Mesenteric fat pad (tissue), 1 donor: ENCODE measurements at regions not wholly inside any gene's neighbourhood (a gene's known extent, or its start where the extent isn't known, plus 50 kb on each side); places are given as distances from the start of the nearest gene placed in this dataset.
"Not testable (repeated sequence)": the region's sequence is repeated elsewhere in the genome, so short reads cannot be mapped to it uniquely, and the experiment has no call there.

ENCODE experiments used
- DNase-seq: peaks from one replicate; pipeline ENCODE4 v3.0.0-alpha.2; 2020; ENCODE audit warnings: low spot score
- donor health status: DM: yes; HTN: yes; CAD: no.

DNA sequence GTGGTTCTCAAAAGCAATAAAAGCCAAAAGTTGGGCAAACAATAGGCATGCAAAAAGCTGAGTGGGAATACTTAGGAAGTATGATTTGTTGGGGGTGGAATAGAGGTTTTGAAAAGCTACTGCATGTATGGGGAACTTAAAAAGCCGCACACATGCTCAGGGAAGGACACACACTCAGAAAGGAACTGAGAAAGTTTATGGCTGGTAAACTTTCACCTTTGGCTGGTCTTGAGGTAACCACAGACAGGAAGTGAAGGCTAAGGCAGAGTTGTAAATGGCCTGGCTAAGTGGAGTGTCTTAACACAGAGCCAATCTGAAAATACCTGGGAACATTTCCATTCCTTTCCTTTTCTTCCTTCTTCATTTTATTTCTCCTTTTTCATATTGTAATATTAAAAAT is 134.5 kb upstream of the EXOC2 start:
- DNase-seq = no peak

DNA sequence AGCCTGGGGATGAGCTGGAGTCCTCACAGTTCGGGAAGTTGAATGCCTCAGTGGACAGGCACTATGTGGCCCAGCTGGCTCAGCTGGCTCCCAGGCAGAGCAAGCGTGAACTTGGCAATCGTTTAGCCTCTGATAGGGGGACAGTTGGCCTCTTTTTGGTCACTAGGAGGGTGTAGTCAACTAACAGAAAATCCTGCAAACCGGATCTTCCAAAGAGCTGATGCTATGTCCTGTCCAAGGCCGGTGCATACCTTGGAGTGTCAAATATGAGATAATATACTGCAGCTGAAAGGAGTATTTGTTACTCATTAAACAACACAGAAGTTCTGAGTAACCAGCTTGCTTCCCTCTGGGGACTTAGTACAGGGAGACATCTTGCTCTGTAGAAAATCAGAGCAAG is 126.2 kb upstream of the EXOC2 start:
- no peak for DNase-seq

- no peak for DNase-seq
Observed at GRCh38 chr6:818196-818595, 125.3 kb upstream of the EXOC2 start.

DNA sequence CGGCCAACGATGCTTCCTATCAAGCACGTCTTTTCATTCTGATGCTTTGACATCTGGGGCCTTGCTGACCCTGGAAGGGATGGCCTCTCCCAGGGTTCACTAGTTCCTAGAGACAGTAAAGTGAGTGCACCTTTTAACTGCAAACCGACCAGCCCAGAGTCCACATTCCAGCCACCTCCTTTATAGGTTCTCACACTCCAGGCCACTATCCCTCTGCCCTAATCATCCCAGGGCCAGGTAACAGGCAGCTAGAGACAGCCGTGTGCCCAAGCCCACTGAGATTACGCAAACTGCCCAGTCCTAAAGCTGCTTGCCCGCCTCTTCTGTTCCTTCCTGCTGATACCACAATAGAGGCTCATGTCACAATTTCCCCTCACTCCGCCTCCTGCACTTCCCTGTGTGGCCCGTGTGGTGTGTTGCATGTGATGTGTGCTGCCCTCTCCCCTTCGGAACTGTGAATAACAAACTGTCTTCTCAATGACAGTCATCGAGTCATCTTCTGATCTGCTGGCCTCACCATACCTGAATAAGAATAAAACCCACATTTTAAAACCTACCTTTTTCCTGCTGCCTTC is 123.7 kb upstream of the EXOC2 start:
- DNase-seq = no peak

- DNase-seq = no peak
Observed at GRCh38 chr6:815348-815738, 122.4 kb upstream of the EXOC2 start.

GRCh38 chr6:814378-815347 is 121.7 kb upstream of the EXOC2 start:
- DNase-seq = no peak

GRCh38 chr6:811831-812230 is 118.9 kb upstream of the EXOC2 start:
- DNase-seq = no peak

GRCh38 chr6:811191-811590 is 118.3 kb upstream of the EXOC2 start:
- no peak for DNase-seq

GRCh38 chr6:804771-805170 is 111.8 kb upstream of the EXOC2 start:
- DNase-seq = no peak

- DNase-seq = no peak
Observed at GRCh38 chr6:804317-804716, 111.4 kb upstream of the EXOC2 start.

DNA sequence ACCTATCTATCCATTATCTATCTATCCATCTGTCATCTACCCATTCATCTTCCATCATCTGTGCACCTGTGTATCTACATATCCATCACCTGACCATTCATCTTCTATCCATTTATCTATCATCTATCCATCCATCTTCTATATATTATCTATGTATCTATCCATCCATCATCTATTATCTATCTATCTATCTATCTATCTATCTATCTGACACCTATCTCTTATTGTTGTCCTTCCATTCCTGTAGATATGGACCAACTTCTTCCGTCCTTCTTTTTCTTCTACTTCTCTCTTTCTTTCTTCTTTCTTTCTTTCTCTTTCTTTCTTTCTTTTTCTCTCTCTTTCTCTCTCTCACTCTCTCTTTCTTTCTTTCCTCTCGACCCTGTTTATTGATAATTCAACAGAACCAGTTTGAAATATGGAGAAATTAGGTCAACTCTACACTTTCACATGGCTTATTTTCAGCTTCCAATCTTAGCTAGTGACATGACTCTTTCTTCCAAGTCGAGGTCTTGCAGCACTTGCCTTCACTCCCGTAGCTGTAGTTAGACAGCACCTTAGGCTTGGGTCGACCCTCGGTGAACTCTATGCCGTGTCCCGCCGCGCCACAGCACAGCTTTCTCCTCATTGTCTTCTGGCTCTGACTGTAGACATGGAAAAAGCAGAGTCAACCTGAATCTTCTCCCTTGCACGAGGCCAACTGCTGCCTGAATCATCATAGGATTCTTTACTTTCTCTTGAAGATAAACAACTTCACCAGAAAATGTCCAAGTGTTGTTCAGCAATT is 110.4 kb upstream of the EXOC2 start:
- no peak for DNase-seq

GRCh38 chr6:802701-803100 is 109.8 kb upstream of the EXOC2 start:
- DNase-seq = no peak

GRCh38 chr6:802223-802622 is 109.3 kb upstream of the EXOC2 start:
- not testable (repeated sequence) for DNase-seq

DNA sequence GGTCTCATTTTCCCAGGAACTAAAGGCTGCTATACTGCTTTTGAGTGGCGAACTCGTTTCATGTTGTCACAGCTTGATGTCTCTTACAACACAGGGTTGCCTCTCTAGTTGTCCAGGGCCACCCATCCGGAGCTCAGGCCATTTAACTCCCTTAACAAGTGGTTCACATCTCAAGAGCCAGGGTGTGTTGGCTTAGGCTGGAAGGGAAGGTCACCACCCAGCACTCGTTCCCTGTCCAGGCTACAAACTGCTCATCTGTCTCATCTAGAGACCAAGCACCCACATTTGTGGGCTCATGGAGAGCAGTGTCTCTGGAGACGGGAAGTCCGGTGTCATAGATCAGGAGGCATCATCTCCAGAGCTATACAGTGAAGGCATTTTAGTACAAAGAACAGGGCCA is 106.8 kb upstream of the EXOC2 start:
- DNase-seq = no peak

GRCh38 chr6:797479-798077 is 104.6 kb upstream of the EXOC2 start:
- no peak for DNase-seq

DNA sequence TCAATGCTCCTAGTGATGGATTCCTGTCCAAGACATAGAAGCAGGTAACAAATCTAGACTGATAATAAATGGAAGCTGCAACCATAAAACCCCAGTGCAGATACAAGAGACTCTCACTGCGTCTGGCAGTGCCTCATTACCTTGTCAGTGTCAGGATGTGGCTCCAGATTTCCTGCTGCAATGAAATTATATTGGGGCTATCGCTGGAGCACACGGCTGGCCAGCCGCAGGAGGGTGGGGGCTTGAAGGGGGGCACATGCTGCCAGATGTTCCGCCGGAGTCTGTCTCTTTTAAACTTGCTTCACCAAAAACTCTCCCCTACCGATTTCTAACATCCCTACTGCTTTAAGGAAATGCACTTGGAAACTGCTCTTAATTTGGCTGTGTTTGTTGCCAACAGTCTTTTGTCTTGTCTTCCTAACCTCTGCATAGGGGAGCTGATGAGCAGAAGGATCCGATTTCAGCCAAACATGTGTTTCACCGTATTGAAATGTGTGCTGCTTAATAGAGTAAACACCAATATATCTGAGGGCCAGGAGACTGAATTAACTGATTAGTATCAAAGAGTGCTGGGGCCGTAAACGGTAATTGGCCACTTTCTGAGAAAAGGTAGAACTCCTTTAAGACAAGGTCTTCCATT is 102.2 kb upstream of the EXOC2 start:
- no peak for DNase-seq

DNA sequence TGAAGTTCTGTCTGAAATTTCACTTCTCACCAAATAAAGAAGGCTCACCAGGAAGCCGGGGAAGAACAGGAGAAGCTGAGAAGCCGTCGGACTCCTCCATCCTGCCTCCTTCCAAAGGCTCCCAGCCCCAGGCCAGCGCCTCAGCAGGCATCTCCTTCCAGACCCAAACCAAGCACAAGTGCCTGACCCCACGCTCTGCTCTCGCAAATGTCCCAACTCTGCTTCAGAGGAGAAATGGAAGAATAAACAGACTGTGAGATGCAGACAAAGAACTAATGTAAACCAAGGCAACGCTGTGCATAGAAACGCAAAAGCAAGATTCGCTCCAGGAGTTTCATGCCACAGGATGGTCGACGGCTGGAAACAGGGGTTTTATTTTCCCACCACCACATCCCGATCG is 100.3 kb upstream of the EXOC2 start:
- no peak for DNase-seq

GRCh38 chr6:792662-793061 is 99.7 kb upstream of the EXOC2 start:
- DNase-seq = no peak

GRCh38 chr6:788058-788457 is 95.1 kb upstream of the EXOC2 start:
- no peak for DNase-seq

GRCh38 chr6:786946-787763 is 94.2 kb upstream of the EXOC2 start:
- DNase-seq = no peak
